ENCODE measurements at regions not wholly inside any gene's neighbourhood (a gene's known extent, or its start where the extent isn't known, plus 50 kb on each side); places are given as distances from the start of the nearest gene placed in this dataset.

GRCh38 chr5:175340180-175340579 is 103.8 kb downstream of the DRD1 start (continued):
- TF ChIP-seq TCF7 (CRISPR knock-in tag; IDR thresholded peaks at IDR 0.05; ENCODE audit: low read depth) (no peak), E2F5 (CRISPR knock-in tag; IDR thresholded peaks at IDR 0.05) (no peak), IRF2 (CRISPR knock-in tag; IDR thresholded peaks at IDR 0.05; ENCODE audit: borderline replicate concordance, low read depth) (no peak), ZNF121 (CRISPR knock-in tag; IDR thresholded peaks at IDR 0.05) (no peak), PRDM15 (CRISPR knock-in tag; IDR thresholded peaks at IDR 0.05) (no peak), ZNF425 (CRISPR knock-in tag; conservative IDR thresholded peaks at IDR 0.05) (no peak), SOX15 (CRISPR knock-in tag; IDR thresholded peaks at IDR 0.05) (no peak)

- H3K9me3 Mint-ChIP-seq = no peaks in the 10 kb centered on the region
- ChIA-PET CTCF (no interaction called here), POLR2A (no interaction called here)
- no peak overlapping the region for H3K4me3 Mint-ChIP-seq
- no peak overlapping the region for H3K27ac Mint-ChIP-seq
- no peaks in the 10 kb centered on the region for H3K36me3 Mint-ChIP-seq
- TF ChIP-seq SOX15 (CRISPR knock-in tag; IDR thresholded peaks at IDR 0.05) (no peak), SP1 (CRISPR knock-in tag; conservative IDR thresholded peaks at IDR 0.05) (no peak), ERG (CRISPR knock-in tag; IDR thresholded peaks at IDR 0.05) (no peak), TEAD4 (CRISPR knock-in tag; IDR thresholded peaks at IDR 0.05) (no peak), ZNF532 (CRISPR knock-in tag; IDR thresholded peaks at IDR 0.05; ENCODE audit: borderline replicate concordance) (no peak), RORB (CRISPR knock-in tag; IDR thresholded peaks at IDR 0.05) (no peak), ZNF263 (CRISPR knock-in tag; IDR thresholded peaks at IDR 0.05; ENCODE audit: low read depth) (no peak), GABPB1 (CRISPR knock-in tag; IDR thresholded peaks at IDR 0.05) (no peak), ZNF416 (CRISPR knock-in tag; IDR thresholded peaks at IDR 0.05) (no peak)
- ATAC-seq = peak; percentile 74
- no peaks in the 10 kb centered on the region for H3K27me3 Mint-ChIP-seq (ENCODE audit: low read depth)
- DNase-seq (ENCODE audit: low spot score) = no peak
- peaks cover 4% of the 10 kb centered on the region; the same call in 1 of the 2 replicates for H3K4me1 Mint-ChIP-seq
These were observed 106.3 kb downstream of the DRD1 start for GRCh38 chr5:175337680-175338079.

Measured in WTC11 (cell line).